Rectal smooth muscle tissue (tissue), 1 donor: ENCODE measurements at regions not wholly inside any gene's neighbourhood (a gene's known extent, or its start where the extent isn't known, plus 50 kb on each side); places are given as distances from the start of the nearest gene placed in this dataset.

ENCODE experiments used
- H3K27ac ChIP-seq: one replicate; pipeline ENCODE4 v1.7.0; 2013; ENCODE audit warnings: low read depth, low read length, inconsistent platforms
- H3K27me3 ChIP-seq: one replicate; pipeline ENCODE4 v1.7.0; 2013; ENCODE audit warnings: low read length; ENCODE audit not compliant: control insufficient read depth, insufficient read depth
- H3K36me3 ChIP-seq: one replicate; pipeline ENCODE4 v1.7.0; 2013; ENCODE audit warnings: low read length; ENCODE audit not compliant: control insufficient read depth, insufficient read depth
- H3K4me1 ChIP-seq: one replicate; pipeline ENCODE4 v1.7.0; 2013; ENCODE audit warnings: low read length; ENCODE audit not compliant: control insufficient read depth, insufficient read depth
- H3K4me3 ChIP-seq: one replicate; pipeline ENCODE4 v1.7.0; 2013; ENCODE audit warnings: low read length
- H3K9ac ChIP-seq: one replicate; pipeline ENCODE4 v1.7.0; 2013; ENCODE audit warnings: low read length

DNA sequence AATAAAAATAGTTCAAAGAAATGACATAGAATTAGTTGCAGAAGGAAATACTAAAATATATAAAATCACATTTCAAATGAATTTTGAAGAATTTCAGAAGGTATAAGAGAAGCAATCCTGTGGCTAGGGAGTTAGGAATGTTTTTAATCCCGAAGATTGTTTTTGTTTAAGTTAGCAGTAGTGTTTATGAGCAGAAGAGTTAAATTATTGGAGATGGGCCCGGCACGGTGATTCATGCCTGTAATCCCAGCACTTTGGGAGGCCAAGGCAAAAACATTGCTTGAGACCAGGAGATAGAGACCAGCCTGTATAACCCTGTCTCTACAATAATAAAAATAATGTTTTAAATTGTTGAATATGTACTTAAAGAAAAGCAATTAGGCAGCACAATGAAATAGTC, 432.5 kb downstream of the MFSD1 start:
- no peaks in the 10 kb centered on the region for H3K27me3 ChIP-seq
- H3K4me1 ChIP-seq, result no peaks in the 10 kb centered on the region
- no peaks in the 10 kb centered on the region for H3K36me3 ChIP-seq
- H3K4me3 ChIP-seq, result no peak overlapping the region
- H3K27ac ChIP-seq, result no peak overlapping the region
- no peak overlapping the region for H3K9ac ChIP-seq

- Histone ChIP-seq H3K36me3 (no peaks in the 10 kb centered on the region), H3K27ac (no peak overlapping the region), H3K4me3 (no peak overlapping the region), H3K4me1 (no peaks in the 10 kb centered on the region), H3K9ac (no peak overlapping the region), H3K27me3 (no peaks in the 10 kb centered on the region)
Observed at GRCh38 chr3:159236321-159236720, 434.5 kb downstream of the MFSD1 start.

DNA sequence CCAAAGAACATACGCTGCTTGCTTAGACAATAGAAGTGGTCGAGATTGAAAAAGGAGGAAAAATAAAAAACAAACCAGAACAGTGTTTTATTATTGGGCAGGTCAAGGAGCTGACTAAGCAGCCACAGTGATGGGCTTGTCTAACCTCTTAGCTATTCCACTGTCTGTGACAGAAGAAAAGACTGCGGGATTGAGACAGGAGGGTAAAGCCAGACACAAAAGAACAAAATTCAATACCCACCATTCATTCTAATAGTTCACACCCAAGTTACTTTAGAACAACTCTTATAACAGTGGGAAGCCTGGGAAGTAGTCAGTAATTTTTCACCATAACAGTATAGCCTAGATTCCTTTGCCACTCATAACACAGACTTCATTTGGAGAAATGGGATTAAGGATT, 435.4 kb downstream of the MFSD1 start:
- H3K9ac ChIP-seq, result no peak overlapping the region
- no peaks in the 10 kb centered on the region for H3K36me3 ChIP-seq
- H3K27ac ChIP-seq, result no peak overlapping the region
- no peaks in the 10 kb centered on the region for H3K27me3 ChIP-seq
- H3K4me1 ChIP-seq, result no peaks in the 10 kb centered on the region
- H3K4me3 ChIP-seq, result no peak overlapping the region

DNA sequence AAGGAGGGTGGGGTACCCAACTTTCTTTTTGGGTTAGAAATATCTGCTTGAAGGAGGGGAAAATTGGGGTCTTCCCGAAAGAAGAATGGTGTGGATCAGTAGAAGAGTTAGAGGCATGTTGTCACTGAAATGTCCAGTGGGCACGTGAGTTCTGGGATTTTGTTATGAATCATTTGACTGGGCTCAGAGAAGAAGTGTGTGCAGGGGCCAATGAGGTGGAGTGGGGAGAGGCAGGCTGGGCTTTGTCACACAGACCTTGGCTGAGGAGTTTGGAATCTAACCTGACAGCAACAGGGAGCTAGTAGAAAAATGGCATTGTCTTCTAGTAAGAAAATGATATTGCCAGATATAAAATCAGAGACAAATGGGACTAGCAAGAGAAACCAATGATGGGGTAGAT, 436.8 kb downstream of the MFSD1 start:
- no peak overlapping the region for H3K4me3 ChIP-seq
- H3K9ac ChIP-seq, result no peak overlapping the region
- no peak overlapping the region for H3K27ac ChIP-seq

DNA sequence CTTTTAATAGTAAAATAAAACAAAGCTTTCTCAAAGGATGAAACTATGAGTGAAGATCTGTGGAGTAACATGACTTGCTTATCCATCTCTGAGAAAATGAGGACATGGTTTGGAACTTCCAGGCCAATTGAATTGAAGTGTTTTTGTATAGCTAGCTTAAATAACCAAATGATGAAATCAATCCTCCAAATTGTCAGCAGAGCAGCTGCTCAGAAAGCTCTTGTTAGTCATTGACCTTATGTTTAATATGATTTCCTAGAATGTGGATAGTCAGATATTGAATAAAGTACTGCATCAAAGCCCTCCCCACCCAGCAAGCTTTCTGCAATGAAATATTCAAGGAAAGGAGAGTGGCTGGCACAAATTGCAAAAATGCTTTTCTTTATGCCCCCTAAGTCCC, 437.2 kb downstream of the MFSD1 start:
- H3K27ac ChIP-seq, result no peak overlapping the region
- H3K36me3 ChIP-seq, result no peaks in the 10 kb centered on the region
- H3K9ac ChIP-seq, result no peak overlapping the region
- H3K27me3 ChIP-seq, result no peaks in the 10 kb centered on the region
- H3K4me1 ChIP-seq, result no peaks in the 10 kb centered on the region
- H3K4me3 ChIP-seq, result no peak overlapping the region

More for the DNA sequence above, 436.8 kb downstream of the MFSD1 start:
- H3K4me1 ChIP-seq, result no peaks in the 10 kb centered on the region
- no peaks in the 10 kb centered on the region for H3K36me3 ChIP-seq
- H3K27me3 ChIP-seq, result no peaks in the 10 kb centered on the region

DNA sequence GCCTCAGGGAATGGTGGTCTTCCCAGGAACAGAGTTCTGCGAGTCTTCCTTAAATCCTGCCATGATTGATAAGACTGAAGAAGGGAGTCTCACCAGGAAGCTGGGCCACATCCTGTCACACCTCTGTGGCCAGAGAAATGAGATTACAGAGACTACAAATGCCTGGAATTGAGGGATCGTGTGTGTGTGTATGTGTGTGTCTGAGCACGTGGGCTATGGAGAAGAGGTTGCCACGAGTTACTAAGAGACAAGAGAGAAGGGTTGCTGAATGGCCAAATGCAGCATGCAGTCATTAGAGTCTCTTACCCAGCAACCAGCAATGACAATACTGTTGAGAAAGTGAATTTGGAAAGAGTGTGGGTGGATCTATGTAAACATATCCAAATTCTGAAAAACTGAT, 443.1 kb downstream of the MFSD1 start:
- Histone ChIP-seq H3K9ac (no peak overlapping the region), H3K4me1 (no peaks in the 10 kb centered on the region), H3K27me3 (no peaks in the 10 kb centered on the region), H3K27ac (no peak overlapping the region), H3K4me3 (no peak overlapping the region), H3K36me3 (no peaks in the 10 kb centered on the region)

DNA sequence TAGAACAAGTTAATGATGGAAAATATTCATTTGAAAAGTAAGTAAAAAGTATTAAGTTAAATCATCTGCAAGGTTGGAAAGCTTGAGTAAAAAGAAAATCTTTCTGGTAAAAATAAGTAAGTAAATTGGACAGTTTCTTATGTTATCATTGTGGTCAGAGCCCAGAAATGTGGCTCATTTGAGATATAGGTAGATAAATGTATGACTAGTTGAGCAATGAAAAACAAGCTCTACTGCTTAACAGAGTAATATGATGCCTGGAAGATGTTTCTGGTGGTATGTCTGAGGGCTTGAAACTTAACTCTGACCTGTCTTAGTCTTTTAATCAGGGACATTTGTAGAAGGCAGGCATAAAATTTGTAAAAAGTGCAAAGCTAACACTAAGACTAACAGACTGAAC, 444.0 kb downstream of the MFSD1 start:
- Histone ChIP-seq H3K4me1 (no peaks in the 10 kb centered on the region), H3K4me3 (no peak overlapping the region), H3K27me3 (no peaks in the 10 kb centered on the region), H3K36me3 (no peaks in the 10 kb centered on the region), H3K9ac (no peak overlapping the region), H3K27ac (no peak overlapping the region)

- H3K4me3 ChIP-seq, result no peak overlapping the region
- H3K27me3 ChIP-seq, result no peaks in the 10 kb centered on the region
- no peak overlapping the region for H3K9ac ChIP-seq
- no peaks in the 10 kb centered on the region for H3K4me1 ChIP-seq
- H3K36me3 ChIP-seq, result no peaks in the 10 kb centered on the region
- H3K27ac ChIP-seq, result no peak overlapping the region
Observed at GRCh38 chr3:159246385-159246784, 444.5 kb downstream of the MFSD1 start.

DNA sequence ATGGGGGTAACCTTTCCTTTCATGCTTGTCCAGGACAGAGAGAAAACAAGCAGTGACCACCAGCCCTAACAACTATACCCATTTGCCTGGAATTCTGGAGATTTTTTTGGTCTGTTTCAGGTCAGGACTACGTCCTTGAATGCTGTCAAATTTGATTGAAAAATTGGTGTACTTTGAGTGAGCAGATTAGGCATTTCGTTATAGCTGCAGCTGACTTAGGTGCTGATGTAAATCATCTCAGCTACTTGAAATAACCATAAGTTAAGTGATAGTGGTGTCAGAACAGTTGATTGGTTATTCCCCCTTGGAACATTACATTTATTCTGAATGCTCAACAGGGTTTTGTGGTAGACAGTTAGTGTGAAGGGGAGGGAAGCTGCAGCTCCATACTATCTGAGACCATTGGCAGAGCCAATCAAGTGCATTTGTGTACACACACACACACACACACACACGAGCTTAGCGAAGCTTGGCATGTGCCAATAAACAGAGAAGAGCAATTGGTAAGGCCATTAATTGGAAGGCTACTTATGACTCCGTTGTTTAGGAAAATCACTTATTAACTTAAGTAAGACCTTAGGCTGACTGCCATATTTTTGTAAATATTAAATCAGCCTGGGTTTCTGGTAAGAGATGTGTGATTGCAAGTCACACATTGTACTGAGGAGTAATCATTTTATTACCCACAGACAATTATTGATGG, 447.8 kb downstream of the MFSD1 start:
- Histone ChIP-seq H3K4me1 (no peaks in the 10 kb centered on the region), H3K27me3 (no peaks in the 10 kb centered on the region), H3K27ac (no peak overlapping the region), H3K36me3 (no peaks in the 10 kb centered on the region), H3K4me3 (no peak overlapping the region), H3K9ac (no peak overlapping the region)

DNA sequence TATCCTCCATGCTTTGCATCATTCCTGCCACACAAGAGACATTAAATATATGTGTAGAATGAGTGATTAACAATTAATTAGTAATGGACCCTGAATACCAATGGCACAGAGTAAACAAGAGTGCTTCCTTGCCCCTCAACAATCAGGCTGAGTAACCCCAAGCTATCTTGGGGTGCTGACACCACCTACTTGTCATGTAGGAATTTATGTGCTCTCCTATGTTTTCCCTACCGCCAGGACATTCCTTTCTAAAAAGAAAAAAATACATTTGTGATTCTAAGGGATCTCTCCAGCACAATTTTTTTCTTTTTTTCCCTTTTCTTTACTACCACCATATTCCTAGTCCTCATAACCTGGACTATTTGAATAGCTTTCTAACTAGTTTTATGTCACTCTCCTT, 449.1 kb downstream of the MFSD1 start:
- no peaks in the 10 kb centered on the region for H3K36me3 ChIP-seq
- no peaks in the 10 kb centered on the region for H3K27me3 ChIP-seq
- H3K9ac ChIP-seq, result no peak overlapping the region
- H3K4me3 ChIP-seq, result no peak overlapping the region
- no peak overlapping the region for H3K27ac ChIP-seq
- no peaks in the 10 kb centered on the region for H3K4me1 ChIP-seq

DNA sequence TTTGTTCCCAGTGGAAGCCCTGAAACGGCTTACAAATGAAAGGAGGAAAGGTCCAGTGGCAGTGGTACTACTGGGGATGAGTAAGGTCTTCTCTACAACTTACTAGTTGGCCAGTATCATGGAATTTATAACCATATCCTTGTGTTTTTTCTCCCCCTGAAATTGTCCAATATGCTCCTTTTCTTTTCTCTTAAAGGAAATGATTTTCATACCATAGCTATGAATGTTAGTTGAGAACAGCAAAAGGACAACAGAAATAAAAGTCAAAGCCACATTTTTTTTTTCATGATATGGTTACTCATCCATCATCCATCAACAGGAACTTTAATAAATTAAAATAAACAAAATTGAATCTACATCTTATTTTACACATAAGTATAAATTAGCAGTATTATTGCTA, 450.4 kb downstream of the MFSD1 start:
- H3K36me3 ChIP-seq, result no peaks in the 10 kb centered on the region
- H3K27ac ChIP-seq, result no peak overlapping the region
- H3K4me3 ChIP-seq, result no peak overlapping the region
- no peaks in the 10 kb centered on the region for H3K27me3 ChIP-seq
- no peaks in the 10 kb centered on the region for H3K4me1 ChIP-seq
- H3K9ac ChIP-seq, result no peak overlapping the region

DNA sequence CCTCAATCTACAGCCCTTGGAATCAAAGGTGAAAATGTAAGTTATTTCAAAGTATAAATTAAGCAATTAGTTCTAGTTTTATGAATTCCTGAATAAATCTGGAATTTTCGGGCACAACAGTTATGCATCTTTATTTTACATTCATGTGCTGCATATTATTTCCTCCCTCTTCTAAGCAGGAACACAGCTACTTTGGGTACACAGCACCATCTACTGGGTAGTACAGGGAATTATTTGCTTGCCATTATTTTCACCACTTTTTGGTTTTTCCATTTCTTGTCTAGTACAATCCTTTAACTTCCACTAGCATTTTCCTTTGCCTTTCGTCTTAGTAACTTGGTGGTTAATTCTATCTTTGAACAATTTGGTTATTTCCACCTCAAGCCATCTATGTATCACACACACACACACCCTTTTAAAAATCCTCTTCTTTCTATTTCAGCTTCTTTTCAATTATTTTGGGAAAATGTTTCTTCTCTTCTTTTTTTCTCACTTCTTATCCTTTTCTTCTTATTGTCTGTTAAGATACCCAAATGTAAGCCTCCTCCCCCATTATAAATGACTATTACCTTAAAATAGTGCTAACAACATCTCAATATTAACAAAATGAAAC, 451.0 kb downstream of the MFSD1 start:
- Histone ChIP-seq H3K4me1 (no peaks in the 10 kb centered on the region), H3K36me3 (no peaks in the 10 kb centered on the region), H3K27ac (no peak overlapping the region), H3K4me3 (no peak overlapping the region), H3K9ac (no peak overlapping the region), H3K27me3 (no peaks in the 10 kb centered on the region)

GRCh38 chr3:159253860-159254259, 452.0 kb downstream of the MFSD1 start:
- no peaks in the 10 kb centered on the region for H3K4me1 ChIP-seq
- H3K4me3 ChIP-seq, result no peak overlapping the region
- no peak overlapping the region for H3K27ac ChIP-seq
- no peaks in the 10 kb centered on the region for H3K36me3 ChIP-seq
- no peak overlapping the region for H3K9ac ChIP-seq
- no peaks in the 10 kb centered on the region for H3K27me3 ChIP-seq
